Mucosa of descending colon (tissue), 3 donors: ENCODE measurements at regions not wholly inside any gene's neighbourhood (a gene's known extent, or its start where the extent isn't known, plus 50 kb on each side); places are given as distances from the start of the nearest gene placed in this dataset.

Experiments used
- ATAC-seq: fragments of 200-7000 bp; cut with Tn5 transposase; one replicate; pipeline ENCODE4 v1.9.1; 2020; ENCODE audit warnings: mild to moderate bottlenecking, moderate library complexity
- DNase-seq, 3 donors: peaks; one replicate each; pipeline ENCODE4 v3.0.0-alpha.2; 2020
- H3K36me3 ChIP-seq: fragments of 200-600 bp; one replicate; pipeline ENCODE4 v1.8.0; 2021; ENCODE audit warnings: low read depth, mild to moderate bottlenecking
- H3K4me1 ChIP-seq: fragments of 200-600 bp; one replicate; pipeline ENCODE4 v1.8.0; 2021; ENCODE audit warnings: low read depth, mild to moderate bottlenecking
- H3K4me3 ChIP-seq: fragments of 200-600 bp; one replicate; pipeline ENCODE4 v1.8.0; 2021; ENCODE audit warnings: mild to moderate bottlenecking
- H3K9me3 ChIP-seq: fragments of 200-600 bp; one replicate; pipeline ENCODE4 v1.8.0; 2021; ENCODE audit warnings: mild to moderate bottlenecking
- intact Hi-C, 2 donors: fragments of 100-400 bp; cut with DNase I in 1 of 2; cut with micrococcal nuclease in 1 of 2; formaldehyde crosslinking; loops; one replicate each; pipeline versions ENCODE4 v1.11.0 to v1.11.1; 2022; cut with DNase I, micrococcal nuclease
- TF ChIP-seq, protein P1 (sequence below): fragments of 200-600 bp; IDR thresholded peaks from one replicate; pipeline ENCODE4 v1.8.0; 2022; ENCODE audit warnings: antibody characterized with exemption, mild to moderate bottlenecking
- donor health status: DM: no; HTN: no; CAD: no; lungs with moderate emphysema.
- donor health status: DM: no; HTN: no; CAD: no.
- donor health status: DM: no; HTN: yes; CAD: no.

DNA sequence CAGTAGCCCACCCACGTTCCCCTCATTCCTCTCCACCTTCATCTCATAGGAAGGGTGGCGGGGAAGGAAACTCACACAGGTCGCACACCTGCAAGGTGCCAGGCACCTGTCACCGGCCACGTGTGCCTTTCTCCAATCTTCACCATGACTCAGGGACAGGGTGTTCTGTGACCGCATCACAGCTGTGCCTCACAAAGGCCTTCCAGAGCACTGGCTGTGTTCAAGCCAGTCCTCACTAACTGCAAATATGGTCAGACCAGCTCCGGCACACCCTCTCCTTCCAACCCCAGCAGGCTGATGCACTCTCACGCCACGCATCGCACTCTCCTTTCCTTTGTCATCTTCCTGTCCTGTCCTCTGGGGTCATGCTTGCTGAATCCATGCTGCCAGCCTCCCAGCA lies 415.9 kb downstream of the IRS2 start:
- intact Hi-C loops: no loop called here
- TF ChIP-seq, protein P1, sequence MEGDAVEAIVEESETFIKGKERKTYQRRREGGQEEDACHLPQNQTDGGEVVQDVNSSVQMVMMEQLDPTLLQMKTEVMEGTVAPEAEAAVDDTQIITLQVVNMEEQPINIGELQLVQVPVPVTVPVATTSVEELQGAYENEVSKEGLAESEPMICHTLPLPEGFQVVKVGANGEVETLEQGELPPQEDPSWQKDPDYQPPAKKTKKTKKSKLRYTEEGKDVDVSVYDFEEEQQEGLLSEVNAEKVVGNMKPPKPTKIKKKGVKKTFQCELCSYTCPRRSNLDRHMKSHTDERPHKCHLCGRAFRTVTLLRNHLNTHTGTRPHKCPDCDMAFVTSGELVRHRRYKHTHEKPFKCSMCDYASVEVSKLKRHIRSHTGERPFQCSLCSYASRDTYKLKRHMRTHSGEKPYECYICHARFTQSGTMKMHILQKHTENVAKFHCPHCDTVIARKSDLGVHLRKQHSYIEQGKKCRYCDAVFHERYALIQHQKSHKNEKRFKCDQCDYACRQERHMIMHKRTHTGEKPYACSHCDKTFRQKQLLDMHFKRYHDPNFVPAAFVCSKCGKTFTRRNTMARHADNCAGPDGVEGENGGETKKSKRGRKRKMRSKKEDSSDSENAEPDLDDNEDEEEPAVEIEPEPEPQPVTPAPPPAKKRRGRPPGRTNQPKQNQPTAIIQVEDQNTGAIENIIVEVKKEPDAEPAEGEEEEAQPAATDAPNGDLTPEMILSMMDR: no peak
- Histone ChIP-seq H3K4me1 (no peaks in the 10 kb centered on the region), H3K36me3 (no peaks in the 10 kb centered on the region), H3K9me3 (no peaks in the 10 kb centered on the region), H3K4me3 (no peak overlapping the region)
- DNase-seq (no peak), ATAC-seq (no peak)

DNA sequence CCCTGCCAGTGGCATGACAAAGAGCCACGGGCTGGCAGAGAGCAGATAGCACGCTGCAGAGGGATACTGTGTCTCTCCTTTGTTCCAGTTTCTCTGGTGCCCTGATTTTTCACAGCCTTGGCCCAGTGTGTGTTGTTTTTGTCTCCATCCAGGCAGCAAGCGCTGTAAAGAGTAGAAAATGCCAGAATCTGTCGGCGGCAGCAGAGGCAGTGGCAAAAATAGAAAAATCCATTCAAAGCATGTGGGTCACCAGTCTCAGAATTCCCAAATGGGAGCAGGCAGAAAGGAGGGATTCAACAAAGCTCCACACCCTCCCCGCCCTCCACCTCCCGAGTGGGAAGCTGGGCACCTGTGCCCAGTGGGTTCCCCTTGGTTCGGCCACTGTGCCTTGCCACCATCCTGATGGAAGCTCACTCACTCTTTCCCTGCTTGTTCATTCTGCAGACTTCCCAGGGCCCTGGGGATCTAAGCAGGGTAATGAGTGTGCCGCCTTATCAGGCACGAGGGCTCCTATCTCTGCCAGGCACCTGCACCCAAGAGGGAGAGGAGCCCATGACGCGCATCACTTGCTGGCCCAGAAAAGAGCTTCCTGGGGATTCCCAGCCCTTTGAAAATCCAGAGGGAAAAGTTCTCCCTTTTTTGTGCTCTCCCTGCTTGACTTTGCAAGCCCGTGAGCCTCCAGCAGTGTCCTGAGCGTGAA lies 416.9 kb downstream of the IRS2 start:
- H3K36me3 ChIP-seq: no peaks in the 10 kb centered on the region
- ATAC-seq: no peak
- intact Hi-C loops: no loop called here
- H3K9me3 ChIP-seq: no peaks in the 10 kb centered on the region
- TF ChIP-seq, protein P1: no peak
- no peaks in the 10 kb centered on the region for H3K4me1 ChIP-seq
- DNase-seq: no peak
- no peak overlapping the region for H3K4me3 ChIP-seq

DNA sequence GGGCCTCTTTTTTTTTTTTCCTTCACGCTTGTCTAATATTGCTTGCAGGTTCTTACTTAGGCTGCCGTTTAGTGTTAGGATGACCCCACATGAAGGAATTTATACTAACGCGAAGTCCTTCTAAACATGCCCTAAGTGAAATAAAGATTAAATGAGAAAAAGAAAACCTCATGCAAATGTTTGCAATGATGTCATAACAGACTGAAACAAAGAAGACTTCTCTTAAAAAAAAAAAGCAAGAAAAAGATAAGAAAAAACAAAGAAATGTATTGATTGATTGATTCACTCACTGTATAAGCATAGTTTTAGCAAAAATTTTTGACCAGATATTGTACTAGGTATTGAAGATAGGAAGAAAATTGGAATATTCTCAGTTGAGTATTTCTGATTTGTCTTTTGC lies 418.2 kb downstream of the IRS2 start:
- no peaks in the 10 kb centered on the region for H3K9me3 ChIP-seq
- no peaks in the 10 kb centered on the region for H3K36me3 ChIP-seq
- TF ChIP-seq, protein P1: no peak
- intact Hi-C loops: no loop called here
- ATAC-seq: no peak
- no peak overlapping the region for H3K4me3 ChIP-seq
- DNase-seq: no peak
- no peaks in the 10 kb centered on the region for H3K4me1 ChIP-seq

DNA sequence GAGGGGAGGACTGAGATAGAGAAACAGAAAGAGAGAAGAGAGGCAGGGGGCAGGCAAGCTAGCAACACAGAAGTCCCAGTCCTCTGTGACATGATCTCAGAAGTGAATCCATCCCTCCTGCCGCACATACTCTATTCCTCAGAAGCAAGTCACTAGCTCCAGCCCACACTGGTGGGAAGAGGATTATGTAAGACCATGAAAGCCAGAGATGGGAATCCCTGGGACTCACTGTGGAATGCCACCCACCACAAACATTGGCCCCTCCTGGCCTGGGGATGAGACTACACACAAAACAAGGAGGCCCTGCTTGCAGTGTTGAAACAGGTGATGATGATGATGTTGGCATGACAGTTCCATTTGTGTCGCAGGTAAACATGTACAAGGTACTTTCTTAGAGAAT lies 419.9 kb downstream of the IRS2 start:
- H3K36me3 ChIP-seq: no peaks in the 10 kb centered on the region
- H3K4me1 ChIP-seq: no peaks in the 10 kb centered on the region
- ATAC-seq (no peak), DNase-seq (no peak)
- TF ChIP-seq, protein P1: no peak
- H3K4me3 ChIP-seq: no peak overlapping the region
- intact Hi-C loops: no loop called here
- H3K9me3 ChIP-seq: no peaks in the 10 kb centered on the region

DNA sequence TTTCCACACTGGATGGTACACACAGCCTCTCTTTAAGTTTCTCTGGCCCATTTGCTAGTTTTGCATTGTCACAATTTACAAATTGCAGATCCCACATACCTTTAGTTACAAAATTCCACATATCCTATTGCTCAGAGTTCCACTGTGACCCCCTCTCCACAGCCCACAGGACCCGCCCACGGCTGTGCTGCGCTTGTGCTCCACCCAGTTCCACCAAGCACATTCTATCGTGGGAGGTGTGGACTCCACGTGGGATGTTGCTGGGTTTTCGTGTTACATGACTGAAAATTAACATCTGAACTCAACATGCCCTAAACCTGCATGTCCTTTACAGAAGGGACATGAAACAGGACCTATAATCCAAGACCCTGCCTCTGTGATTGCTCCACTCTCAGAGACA lies 423.0 kb downstream of the IRS2 start:
- DNase-seq (no peak), ATAC-seq (no peak)
- intact Hi-C loops: no loop called here
- no peaks in the 10 kb centered on the region for H3K4me1 ChIP-seq
- no peaks in the 10 kb centered on the region for H3K9me3 ChIP-seq
- H3K36me3 ChIP-seq: no peaks in the 10 kb centered on the region
- TF ChIP-seq, protein P1: no peak
- H3K4me3 ChIP-seq: no peak overlapping the region

DNA sequence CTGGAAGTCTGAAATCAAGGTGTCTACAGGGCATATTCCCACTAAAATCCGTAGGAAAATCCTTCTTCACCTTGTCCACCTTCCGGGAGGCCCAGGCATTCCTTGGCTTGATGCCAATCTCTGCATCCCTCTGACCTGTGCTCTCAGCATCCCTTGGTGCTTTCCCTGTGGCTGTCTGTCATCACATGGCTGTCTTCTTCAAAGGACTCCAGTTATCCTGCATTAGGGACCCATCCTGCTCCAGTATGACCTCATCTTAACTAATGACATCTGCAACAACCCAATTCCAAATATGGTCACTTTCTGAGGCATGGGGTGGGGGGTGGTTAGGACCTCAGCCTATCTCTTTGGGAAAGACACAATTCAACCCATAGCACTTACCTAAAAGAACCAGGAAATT lies 423.8 kb downstream of the IRS2 start:
- Histone ChIP-seq H3K4me3 (no peak overlapping the region), H3K9me3 (no peaks in the 10 kb centered on the region), H3K36me3 (no peaks in the 10 kb centered on the region), H3K4me1 (no peaks in the 10 kb centered on the region)
- ATAC-seq (no peak), DNase-seq (no peak)
- intact Hi-C loops: no loop called here
- TF ChIP-seq, protein P1: no peak
